ENCODE measurements at regions not wholly inside any gene's neighbourhood (a gene's known extent, or its start where the extent isn't known, plus 50 kb on each side); places are given as distances from the start of the nearest gene placed in this dataset.

DNA sequence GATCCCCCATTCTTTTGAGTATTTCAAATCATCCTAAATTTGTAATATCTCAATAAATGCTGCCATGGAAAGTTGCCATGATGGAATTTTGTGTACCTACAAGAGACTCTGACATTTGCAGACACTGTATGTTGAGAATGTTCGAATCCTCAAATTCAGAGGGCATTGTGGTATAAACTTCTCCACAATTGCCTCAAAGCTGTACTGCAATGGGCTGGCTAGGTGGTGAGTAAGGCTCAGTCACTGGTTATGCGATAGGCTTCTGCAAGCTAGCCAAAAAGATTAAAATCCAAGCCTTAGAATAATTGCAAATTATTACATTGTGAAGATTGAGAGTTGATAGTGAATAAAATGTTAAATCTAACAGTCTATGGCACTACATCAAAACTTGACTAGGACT is 130.2 kb upstream of the CEP162 start:
- FAIRE-seq (no peak), DNase-seq (ENCODE audit: low read depth in 1 of 2, low spot score in 2 of 2) (no peak)
- ChIA-PET POLR2A (ENCODE audit: partially characterized antibody) (no interaction called here), CTCF (ENCODE audit: partially characterized antibody) (interaction anchor here (0.5 to 1.9 kb wide), 3 partner anchors 12 to 213 kb away, joined by 3 to 9 read pairs (median 5); no protein-coding TSS in a partner anchor)
- Histone ChIP-seq H3K9ac (replicated peaks in 1 of 4; ENCODE audit: extremely low read depth in 1 of 4, low read depth in 3 of 4, low read length in 3 of 4) (no peak overlapping the region), H3K56ac (replicated peaks; ENCODE audit: insufficient read length, low read depth, low read length) (no peak overlapping the region), H4K91ac (replicated peaks; ENCODE audit: insufficient read length, low read length) (no peak overlapping the region), H4K20me1 (replicated peaks in 1 of 2; ENCODE audit: control insufficient read depth in 1 of 2, insufficient read depth in 2 of 2, low read length in 2 of 2) (no peaks in the 10 kb centered on the region), H2BK120ac (replicated peaks; ENCODE audit: low read depth, low read length) (no peak overlapping the region), H2AFZ (ENCODE audit: low read length) (no peak overlapping the region), H3K18ac (ENCODE audit: extremely low read depth, low read length) (no peak overlapping the region), H3K36me3 (ENCODE audit: control insufficient read depth in 2 of 4, insufficient read depth in 4 of 4, low read length in 3 of 4) (no peaks in the 10 kb centered on the region), H3K4me2 (ENCODE audit: insufficient read depth in 1 of 2, low read depth in 2 of 2, low read length in 2 of 2) (no peak overlapping the region), H3K4me1 (replicated peaks in 1 of 4; ENCODE audit: control insufficient read depth in 3 of 4, insufficient read depth in 4 of 4, low read length in 3 of 4) (no peaks in the 10 kb centered on the region), H3K23me2 (ENCODE audit: low read depth, low read length) (no peaks in the 10 kb centered on the region), H2BK5ac (ENCODE audit: low read depth, low read length) (no peak overlapping the region), H3K79me1 (ENCODE audit: low read depth, low read length) (no peaks in the 10 kb centered on the region), H2BK15ac (ENCODE audit: low read length) (no peak overlapping the region), H2BK20ac (ENCODE audit: low read length) (no peak overlapping the region), H2BK12ac (ENCODE audit: low read depth, low read length) (no peak overlapping the region), H3K4me3 (ENCODE audit: extremely low read depth in 1 of 4, insufficient read depth in 2 of 4, low read depth in 3 of 4, low read length in 4 of 4) (no peak overlapping the region), H4K8ac (ENCODE audit: extremely low read depth, insufficient read depth, low read length) (no peak overlapping the region), H2AK5ac (ENCODE audit: low read depth, low read length) (no peak overlapping the region), H3K9me3 (ENCODE audit: insufficient read depth in 2 of 2, low read depth in 1 of 2, low read length in 1 of 2) (no peaks in the 10 kb centered on the region), H3K4ac (replicated peaks; ENCODE audit: insufficient read length, low read depth, low read length) (no peak overlapping the region), H3K27ac (ENCODE audit: low read depth, low read length) (no peak overlapping the region), H3K79me2 (ENCODE audit: control insufficient read depth in 1 of 2, insufficient read depth in 2 of 2, low read length in 2 of 2) (no peaks in the 10 kb centered on the region), H3K23ac (ENCODE audit: insufficient read length) (no peak overlapping the region), H3K14ac (ENCODE audit: insufficient read length) (no peak overlapping the region), H3K27me3 (replicated peaks in 1 of 4; ENCODE audit: control insufficient read depth in 3 of 4, extremely low read depth in 1 of 4, insufficient read depth in 3 of 4, low read length in 3 of 4) (no peaks in the 10 kb centered on the region), H4K5ac (ENCODE audit: insufficient read length, low read depth, low read length) (no peak overlapping the region)
- TF ChIP-seq JUN (IDR thresholded peaks at IDR 0.05; ENCODE audit: low read depth, low read length), result no peak
- no peak for TF ChIP-seq TCF12 (IDR thresholded peaks at IDR 0.05; ENCODE audit: low read depth, low read length)
- no peak for TF ChIP-seq GTF2F1 (IDR thresholded peaks at IDR 0.05; ENCODE audit: borderline replicate concordance, low read depth, low read length)
- no peak for TF ChIP-seq SRF (IDR thresholded peaks at IDR 0.05; ENCODE audit: low read depth, low read length)
- TF ChIP-seq TAF1 (IDR thresholded peaks at IDR 0.05; ENCODE audit: low read depth, low read length), result no peak
- TF ChIP-seq ASH2L (IDR thresholded peaks at IDR 0.05; ENCODE audit: low read length), result no peak
- TF ChIP-seq TAF7 (optimal IDR thresholded peaks at IDR 0.05; ENCODE audit: borderline replicate concordance, low read depth, low read length), result no peak
- WGBS, 2 experiments (ENCODE audit: extremely low coverage in 1 of 2, insufficient coverage in 1 of 2, insufficient read length in 1 of 2, insufficient replicate concordance in 2 of 2, low coverage in 1 of 2, low lambda C conversion rate in 2 of 2, missing lambda C conversion rate in 1 of 2), result 87% methylated on average over 2 of the region's 2 CpGs; no CpG with 5 or more reads in 1 of the 2 experiments

Measured in H1 (cell line).